ENCODE measurements at regions not wholly inside any gene's neighbourhood (a gene's known extent, or its start where the extent isn't known, plus 50 kb on each side); places are given as distances from the start of the nearest gene placed in this dataset.

- TF ChIP-seq ZNF391 (tag by site-specific recombination; IDR thresholded peaks at IDR 0.05; ENCODE audit: borderline replicate concordance, low read depth) (no peak), ZNF221 (tag by site-specific recombination; IDR thresholded peaks at IDR 0.05; ENCODE audit: borderline replicate concordance) (no peak), ZNF544 (tag by site-specific recombination; IDR thresholded peaks at IDR 0.05) (no peak), ZNF529 (tag by site-specific recombination; IDR thresholded peaks at IDR 0.05; ENCODE audit: insufficient replicate concordance) (no peak), ZNF48 (tag by site-specific recombination; IDR thresholded peaks at IDR 0.05) (no peak)
Observed at GRCh38 chr11:103705642-103706041, 330.8 kb upstream of the DDI1 start (continued).

- H3K4me3 ChIP-seq (ENCODE audit: low read depth, low read length) = no peak overlapping the region
- no peaks in the 10 kb centered on the region for H3K9me3 ChIP-seq (ENCODE audit: control insufficient read depth, insufficient read depth, low read depth, low read length)
- CTCF ChIA-PET = no interaction called here
- no peaks in the 10 kb centered on the region for H3K4me1 ChIP-seq (ENCODE audit: control insufficient read depth, insufficient read depth, low read length)
- H3K27ac ChIP-seq (ENCODE audit: extremely low read depth, low read depth, low read length) = no peak overlapping the region
- TF ChIP-seq ZNF354C (tag by site-specific recombination; IDR thresholded peaks at IDR 0.05; ENCODE audit: borderline replicate concordance, low read depth) = no peak
- TF ChIP-seq BCL6B (tag by site-specific recombination; IDR thresholded peaks at IDR 0.05) = no peak
- TF ChIP-seq ZNF747 (tag by site-specific recombination; IDR thresholded peaks at IDR 0.05) = no peak
- no peak for TF ChIP-seq SP3 (tag by site-specific recombination; IDR thresholded peaks at IDR 0.05)
- no peak for TF ChIP-seq ZNF596 (tag by site-specific recombination; IDR thresholded peaks at IDR 0.05)
- TF ChIP-seq ZNF274 (IDR thresholded peaks at IDR 0.05; ENCODE audit: low read length) = no peak
- no peak for TF ChIP-seq ZNF274 (tag by site-specific recombination; IDR thresholded peaks at IDR 0.05; ENCODE audit: borderline replicate concordance)
- no peak for TF ChIP-seq ZFP69B (tag by site-specific recombination; IDR thresholded peaks at IDR 0.05)
- TF ChIP-seq ZNF629 (tag by site-specific recombination; IDR thresholded peaks at IDR 0.05) = no peak
- TF ChIP-seq ATF2 (tag by site-specific recombination; IDR thresholded peaks at IDR 0.05; ENCODE audit: low read depth) = no peak
- TF ChIP-seq, protein P1, sequence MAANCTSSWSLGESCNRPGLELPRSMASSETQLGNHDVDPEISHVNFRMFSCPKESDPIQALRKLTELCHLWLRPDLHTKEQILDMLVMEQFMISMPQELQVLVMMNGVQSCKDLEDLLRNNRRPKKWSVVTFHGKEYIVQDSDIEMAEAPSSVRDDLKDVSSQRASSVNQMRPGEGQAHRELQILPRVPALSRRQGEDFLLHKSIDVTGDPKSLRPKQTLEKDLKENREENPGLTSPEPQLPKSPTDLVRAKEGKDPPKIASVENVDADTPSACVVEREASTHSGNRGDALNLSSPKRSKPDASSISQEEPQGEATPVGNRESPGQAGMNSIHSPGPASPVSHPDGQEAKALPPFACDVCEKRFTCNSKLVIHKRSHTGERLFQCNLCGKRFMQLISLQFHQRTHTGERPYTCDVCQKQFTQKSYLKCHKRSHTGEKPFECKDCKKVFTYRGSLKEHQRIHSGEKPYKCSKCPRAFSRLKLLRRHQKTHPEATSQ (tag by site-specific recombination; IDR thresholded peaks at IDR 0.05) = no peak
- TF ChIP-seq ZNF600 (tag by site-specific recombination; IDR thresholded peaks at IDR 0.05) = no peak
- TF ChIP-seq GLI2 (tag by site-specific recombination; IDR thresholded peaks at IDR 0.05; ENCODE audit: borderline replicate concordance, low read depth) = no peak
- TF ChIP-seq ZNF132 (tag by site-specific recombination; IDR thresholded peaks at IDR 0.05; ENCODE audit: borderline replicate concordance) = no peak
- no peak for TF ChIP-seq SCRT2 (tag by site-specific recombination; IDR thresholded peaks at IDR 0.05)
- TF ChIP-seq ZNF558 (tag by site-specific recombination; IDR thresholded peaks at IDR 0.05) = no peak
- H3K36me3 ChIP-seq (ENCODE audit: control insufficient read depth in 2 of 2, insufficient read depth in 1 of 2, low read length in 2 of 2) = no peaks in the 10 kb centered on the region
- POLR2A ChIA-PET = no interaction called here
Observed at GRCh38 chr11:103709371-103709770, 327.1 kb upstream of the DDI1 start.

DNA sequence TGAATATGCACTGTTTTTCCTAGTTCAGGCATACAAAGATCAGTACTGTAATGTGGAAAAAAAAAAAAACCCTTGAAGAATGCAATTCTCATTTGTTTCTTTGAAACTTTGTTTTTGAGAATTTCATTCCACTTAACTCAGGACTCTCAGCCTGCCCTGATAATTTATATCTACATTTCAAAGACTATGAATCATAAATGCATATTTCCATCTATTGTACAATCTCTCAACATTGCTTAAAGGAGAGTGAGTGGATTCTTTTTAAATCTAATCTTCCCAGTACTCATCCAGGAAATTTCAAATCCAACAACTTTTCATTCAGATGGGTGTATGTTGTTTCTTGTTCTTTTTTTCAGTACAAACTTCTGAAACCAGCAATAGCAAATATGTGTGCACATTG lies 322.2 kb upstream of the DDI1 start:
- Histone ChIP-seq H3K4me3 (ENCODE audit: low read depth, low read length) (no peak overlapping the region), H3K36me3 (ENCODE audit: control insufficient read depth in 2 of 2, insufficient read depth in 1 of 2, low read length in 2 of 2) (no peaks in the 10 kb centered on the region), H3K27ac (ENCODE audit: extremely low read depth, low read depth, low read length) (no peak overlapping the region), H3K9me3 (ENCODE audit: control insufficient read depth, insufficient read depth, low read depth, low read length) (no peaks in the 10 kb centered on the region), H3K4me1 (ENCODE audit: control insufficient read depth, insufficient read depth, low read length) (no peaks in the 10 kb centered on the region)
- TF ChIP-seq MZF1 (tag by site-specific recombination; IDR thresholded peaks at IDR 0.05; ENCODE audit: borderline replicate concordance) = no peak
- TF ChIP-seq, protein P2, sequence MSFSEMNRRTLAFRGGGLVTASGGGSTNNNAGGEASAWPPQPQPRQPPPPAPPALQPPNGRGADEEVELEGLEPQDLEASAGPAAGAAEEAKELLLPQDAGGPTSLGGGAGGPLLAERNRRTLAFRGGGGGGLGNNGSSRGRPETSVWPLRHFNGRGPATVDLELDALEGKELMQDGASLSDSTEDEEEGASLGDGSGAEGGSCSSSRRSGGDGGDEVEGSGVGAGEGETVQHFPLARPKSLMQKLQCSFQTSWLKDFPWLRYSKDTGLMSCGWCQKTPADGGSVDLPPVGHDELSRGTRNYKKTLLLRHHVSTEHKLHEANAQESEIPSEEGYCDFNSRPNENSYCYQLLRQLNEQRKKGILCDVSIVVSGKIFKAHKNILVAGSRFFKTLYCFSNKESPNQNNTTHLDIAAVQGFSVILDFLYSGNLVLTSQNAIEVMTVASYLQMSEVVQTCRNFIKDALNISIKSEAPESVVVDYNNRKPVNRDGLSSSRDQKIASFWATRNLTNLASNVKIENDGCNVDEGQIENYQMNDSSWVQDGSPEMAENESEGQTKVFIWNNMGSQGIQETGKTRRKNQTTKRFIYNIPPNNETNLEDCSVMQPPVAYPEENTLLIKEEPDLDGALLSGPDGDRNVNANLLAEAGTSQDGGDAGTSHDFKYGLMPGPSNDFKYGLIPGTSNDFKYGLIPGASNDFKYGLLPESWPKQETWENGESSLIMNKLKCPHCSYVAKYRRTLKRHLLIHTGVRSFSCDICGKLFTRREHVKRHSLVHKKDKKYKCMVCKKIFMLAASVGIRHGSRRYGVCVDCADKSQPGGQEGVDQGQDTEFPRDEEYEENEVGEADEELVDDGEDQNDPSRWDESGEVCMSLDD (tag by site-specific recombination; IDR thresholded peaks at IDR 0.05) = no peak
- no peak for TF ChIP-seq ZNF214 (tag by site-specific recombination; IDR thresholded peaks at IDR 0.05; ENCODE audit: borderline replicate concordance)
- no peak for TF ChIP-seq ZNF48 (tag by site-specific recombination; IDR thresholded peaks at IDR 0.05)
- no peak for TF ChIP-seq ZNF184 (tag by site-specific recombination; IDR thresholded peaks at IDR 0.05)
- TF ChIP-seq ZFP37 (tag by site-specific recombination; IDR thresholded peaks at IDR 0.05) = no peak
- ChIA-PET CTCF (no interaction called here), POLR2A (no interaction called here)

Data from HEK293 (cell line).